ENCODE measurements at regions not wholly inside any gene's neighbourhood (a gene's known extent, or its start where the extent isn't known, plus 50 kb on each side); places are given as distances from the start of the nearest gene placed in this dataset.

DNA sequence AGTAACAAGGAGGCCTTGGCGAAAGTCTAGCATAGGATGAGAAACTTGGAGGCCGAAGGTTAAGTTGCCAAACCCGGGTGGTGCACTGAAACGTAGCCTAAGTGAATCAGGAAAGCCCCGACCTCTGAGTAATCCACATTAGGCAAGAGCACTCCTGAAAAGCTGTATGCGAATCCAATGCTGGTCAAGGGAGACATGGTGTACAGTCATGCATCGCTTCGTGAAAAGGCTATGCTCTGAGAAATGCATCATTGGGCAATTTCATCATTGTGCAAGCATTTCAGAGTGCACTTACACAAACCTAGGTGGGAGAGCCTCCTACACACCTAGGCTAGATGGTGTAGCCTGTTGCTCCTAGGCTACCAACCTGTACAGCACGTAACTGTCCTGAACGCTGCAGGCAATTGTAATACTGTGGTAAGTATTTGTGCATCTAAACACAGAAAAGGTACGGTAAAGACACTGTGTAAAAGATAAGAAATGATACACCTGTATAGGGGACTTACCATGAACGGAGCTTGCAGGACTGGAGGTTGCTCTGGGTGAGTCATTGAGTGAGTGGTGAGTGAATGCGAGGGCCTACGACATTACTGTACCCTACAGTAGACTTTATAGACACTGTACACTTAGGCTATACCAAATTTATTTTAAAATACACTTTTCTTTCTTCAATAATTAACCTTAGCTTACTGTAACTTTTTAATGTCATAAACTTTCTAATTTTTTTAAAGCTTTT lies 222.5 kb downstream of the SHQ1 start:
- H3K27ac ChIP-seq (ENCODE audit: low read depth, low read length): no peak overlapping the region
- no peaks in the 10 kb centered on the region for H3K36me3 ChIP-seq (ENCODE audit: control insufficient read depth, insufficient read depth, low read length)
- no peak overlapping the region for H3K9ac ChIP-seq (ENCODE audit: low read length)
- no peak overlapping the region for H2BK120ac ChIP-seq (ENCODE audit: low read depth, low read length)
- H4K8ac ChIP-seq (ENCODE audit: low read depth, low read length): no peak overlapping the region
- no peak overlapping the region for H3K4me2 ChIP-seq (ENCODE audit: low read length)
- no peak for DNase-seq
- H3K79me1 ChIP-seq (ENCODE audit: low read length): no peaks in the 10 kb centered on the region
- no peaks in the 10 kb centered on the region for H3K27me3 ChIP-seq (ENCODE audit: insufficient read depth, low read length, poor library complexity)
- H2BK15ac ChIP-seq (replicated peaks; ENCODE audit: low read depth): no peak overlapping the region
- H3K18ac ChIP-seq (ENCODE audit: low read length): no peak overlapping the region
- no peak overlapping the region for H2BK5ac ChIP-seq (ENCODE audit: low read length)
- no peaks in the 10 kb centered on the region for H3K79me2 ChIP-seq (ENCODE audit: control insufficient read depth, insufficient read depth, low read length)
- no peak overlapping the region for H3K23ac ChIP-seq (ENCODE audit: low read length)
- H3K4me3 ChIP-seq (ENCODE audit: low read length): no peak overlapping the region
- H3K4ac ChIP-seq (ENCODE audit: low read depth, low read length): no peak overlapping the region
- no peak overlapping the region for H4K5ac ChIP-seq (ENCODE audit: low read length)
- peaks cover 6% of the 10 kb centered on the region for H3K4me1 ChIP-seq (ENCODE audit: control insufficient read depth, low read depth, low read length)
- no CpG with 5 or more reads among the region's 14 CpGs for WGBS (ENCODE audit: extremely low coverage, insufficient coverage, low lambda C conversion rate)
- no peak overlapping the region for H3K56ac ChIP-seq (ENCODE audit: low read length)
- H2AK5ac ChIP-seq (ENCODE audit: low read length): no peak overlapping the region

DNA sequence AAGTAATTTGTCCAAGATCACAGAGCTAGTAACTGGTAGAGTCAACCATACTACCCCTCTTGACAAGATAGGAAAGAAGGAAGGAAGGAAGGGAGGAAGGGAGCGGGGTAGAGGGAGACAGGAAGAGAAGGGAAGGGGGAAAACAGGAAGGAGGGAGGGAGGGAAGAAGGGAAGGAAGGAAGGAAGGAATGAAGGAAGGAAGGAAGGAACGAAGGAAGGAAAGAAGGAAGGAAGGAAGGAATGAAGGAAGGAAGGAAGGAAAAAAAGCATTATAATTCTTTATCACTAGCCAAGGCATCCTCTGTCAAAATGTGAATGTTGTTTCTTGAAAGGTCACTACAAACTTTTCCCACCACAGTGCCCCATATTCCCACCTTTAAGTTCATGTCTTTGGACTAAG lies 223.6 kb downstream of the SHQ1 start:
- Histone ChIP-seq H3K4ac (ENCODE audit: low read depth, low read length) (no peak overlapping the region), H3K56ac (ENCODE audit: low read length) (peak overlapping the region; percentile 62), H2BK15ac (replicated peaks; ENCODE audit: low read depth) (no peak overlapping the region), H3K4me1 (ENCODE audit: control insufficient read depth, low read depth, low read length) (peaks cover 6% of the 10 kb centered on the region), H3K18ac (ENCODE audit: low read length) (no peak overlapping the region), H2AK5ac (ENCODE audit: low read length) (no peak overlapping the region), H4K5ac (ENCODE audit: low read length) (no peak overlapping the region), H3K4me2 (ENCODE audit: low read length) (no peak overlapping the region), H3K79me2 (ENCODE audit: control insufficient read depth, insufficient read depth, low read length) (no peaks in the 10 kb centered on the region), H3K27me3 (ENCODE audit: insufficient read depth, low read length, poor library complexity) (no peaks in the 10 kb centered on the region), H3K9ac (ENCODE audit: low read length) (no peak overlapping the region), H3K23ac (ENCODE audit: low read length) (no peak overlapping the region), H3K79me1 (ENCODE audit: low read length) (no peaks in the 10 kb centered on the region), H3K27ac (ENCODE audit: low read depth, low read length) (no peak overlapping the region), H2BK5ac (ENCODE audit: low read length) (peak overlapping the region; percentile 74), H3K4me3 (ENCODE audit: low read length) (no peak overlapping the region), H3K36me3 (ENCODE audit: control insufficient read depth, insufficient read depth, low read length) (no peaks in the 10 kb centered on the region), H2BK120ac (ENCODE audit: low read depth, low read length) (no peak overlapping the region), H4K8ac (ENCODE audit: low read depth, low read length) (no peak overlapping the region)
- no peak for DNase-seq
- WGBS (ENCODE audit: extremely low coverage, insufficient coverage, low lambda C conversion rate): 92% methylated on average over 1 of the region's 2 CpGs

DNA sequence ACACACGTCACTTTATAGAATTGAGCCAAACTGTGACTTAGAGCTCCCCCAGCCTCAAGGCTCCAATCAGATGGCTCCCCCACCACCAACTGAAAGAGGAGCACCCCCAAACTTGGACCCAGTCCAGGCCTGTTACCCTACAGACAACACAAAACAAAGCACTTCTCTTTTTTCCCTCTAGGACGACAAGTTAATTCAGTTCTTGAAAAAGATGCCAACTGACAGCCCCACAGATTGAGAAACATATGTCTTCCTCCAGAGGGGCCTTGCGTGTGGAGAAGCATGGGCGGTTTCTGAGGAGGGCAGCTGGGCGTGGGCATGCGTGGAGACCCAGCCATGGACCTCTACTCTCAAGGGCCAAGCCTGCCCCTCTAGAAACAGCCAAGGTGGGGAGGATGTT lies 229.5 kb downstream of the SHQ1 start:
- no CpG with 5 or more reads among the region's 6 CpGs for WGBS (ENCODE audit: extremely low coverage, insufficient coverage, low lambda C conversion rate)
- Histone ChIP-seq H2BK15ac (replicated peaks; ENCODE audit: low read depth) (no peak overlapping the region), H3K18ac (ENCODE audit: low read length) (no peak overlapping the region)

DNA sequence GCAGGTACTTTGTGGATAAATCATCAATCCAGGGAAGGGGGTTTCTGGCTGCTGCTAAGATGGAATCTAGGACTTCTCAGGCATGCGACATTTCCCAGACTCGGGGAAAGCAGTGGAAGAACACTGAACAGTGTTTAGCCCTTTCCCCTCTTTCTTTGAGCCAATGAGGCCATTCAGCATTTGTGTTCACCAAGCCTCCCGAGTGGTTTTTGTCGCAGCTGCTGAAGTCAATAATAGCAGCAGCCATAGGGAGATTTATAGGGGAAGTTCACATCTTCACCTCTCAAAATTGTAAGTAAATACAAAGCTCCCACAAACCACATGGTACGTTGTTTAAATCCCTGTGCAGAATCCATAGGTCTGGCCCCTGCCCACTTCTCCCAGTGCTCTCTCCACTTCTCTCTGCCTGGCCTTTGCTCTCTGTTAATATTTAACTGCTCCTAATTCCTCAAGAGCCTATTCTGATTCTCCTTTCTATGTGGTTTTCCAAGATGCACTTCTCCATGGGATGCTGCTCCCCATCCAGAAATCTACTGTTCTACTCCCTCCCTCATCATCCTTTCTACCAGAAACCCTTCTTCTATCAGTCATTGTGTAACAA lies 230.7 kb downstream of the SHQ1 start:
- Histone ChIP-seq H2AK5ac (ENCODE audit: low read length) (no peak overlapping the region), H4K8ac (ENCODE audit: low read depth, low read length) (no peak overlapping the region), H3K79me2 (ENCODE audit: control insufficient read depth, insufficient read depth, low read length) (no peaks in the 10 kb centered on the region), H3K56ac (ENCODE audit: low read length) (no peak overlapping the region), H3K4me3 (ENCODE audit: low read length) (no peak overlapping the region), H3K27me3 (ENCODE audit: insufficient read depth, low read length, poor library complexity) (no peaks in the 10 kb centered on the region), H3K36me3 (ENCODE audit: control insufficient read depth, insufficient read depth, low read length) (no peaks in the 10 kb centered on the region), H3K4me1 (ENCODE audit: control insufficient read depth, low read depth, low read length) (peaks cover 5% of the 10 kb centered on the region), H2BK15ac (replicated peaks; ENCODE audit: low read depth) (no peak overlapping the region), H2BK5ac (ENCODE audit: low read length) (no peak overlapping the region), H3K79me1 (ENCODE audit: low read length) (no peaks in the 10 kb centered on the region), H3K4ac (ENCODE audit: low read depth, low read length) (no peak overlapping the region), H4K5ac (ENCODE audit: low read length) (no peak overlapping the region), H2BK120ac (ENCODE audit: low read depth, low read length) (no peak overlapping the region), H3K18ac (ENCODE audit: low read length) (no peak overlapping the region), H3K9ac (ENCODE audit: low read length) (no peak overlapping the region), H3K27ac (ENCODE audit: low read depth, low read length) (no peak overlapping the region), H3K23ac (ENCODE audit: low read length) (no peak overlapping the region), H3K4me2 (ENCODE audit: low read length) (no peak overlapping the region)
- no peak for DNase-seq
- no CpG with 5 or more reads among the region's 5 CpGs for WGBS (ENCODE audit: extremely low coverage, insufficient coverage, low lambda C conversion rate)

More for the DNA sequence above, 229.5 kb downstream of the SHQ1 start:
- Histone ChIP-seq H4K8ac (ENCODE audit: low read depth, low read length) (no peak overlapping the region), H3K4ac (ENCODE audit: low read depth, low read length) (no peak overlapping the region), H3K9ac (ENCODE audit: low read length) (no peak overlapping the region), H3K56ac (ENCODE audit: low read length) (no peak overlapping the region), H3K4me2 (ENCODE audit: low read length) (no peak overlapping the region), H3K4me1 (ENCODE audit: control insufficient read depth, low read depth, low read length) (peaks cover 5% of the 10 kb centered on the region), H3K4me3 (ENCODE audit: low read length) (no peak overlapping the region), H3K79me2 (ENCODE audit: control insufficient read depth, insufficient read depth, low read length) (no peaks in the 10 kb centered on the region), H3K27me3 (ENCODE audit: insufficient read depth, low read length, poor library complexity) (no peaks in the 10 kb centered on the region), H2BK5ac (ENCODE audit: low read length) (no peak overlapping the region), H3K27ac (ENCODE audit: low read depth, low read length) (no peak overlapping the region), H2BK120ac (ENCODE audit: low read depth, low read length) (no peak overlapping the region), H3K23ac (ENCODE audit: low read length) (no peak overlapping the region), H2AK5ac (ENCODE audit: low read length) (no peak overlapping the region), H3K36me3 (ENCODE audit: control insufficient read depth, insufficient read depth, low read length) (no peaks in the 10 kb centered on the region), H4K5ac (ENCODE audit: low read length) (no peak overlapping the region), H3K79me1 (ENCODE audit: low read length) (no peaks in the 10 kb centered on the region)
- DNase-seq: no peak

DNA sequence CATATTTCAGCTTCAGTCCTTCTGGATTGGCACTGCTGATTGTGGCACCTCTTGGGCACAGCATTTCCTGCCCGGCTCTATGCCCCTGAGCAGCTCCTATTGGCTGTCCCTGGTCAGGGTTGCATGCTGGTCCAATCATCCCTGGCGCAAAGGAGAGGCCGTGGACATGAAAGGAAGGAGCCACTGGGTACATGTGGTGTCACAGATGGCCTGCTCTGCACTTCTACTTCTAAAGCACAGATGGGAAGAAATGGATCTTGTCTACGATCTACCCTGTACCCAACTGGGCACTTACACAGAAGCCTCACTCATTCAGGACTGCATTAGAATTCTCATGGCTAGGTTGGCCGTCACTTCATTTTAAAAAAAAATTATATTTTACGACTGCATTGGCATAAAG lies 232.5 kb downstream of the SHQ1 start:
- WGBS (ENCODE audit: extremely low coverage, insufficient coverage, low lambda C conversion rate): no CpG with 5 or more reads among the region's 6 CpGs
- Histone ChIP-seq H2BK5ac (ENCODE audit: low read length) (no peak overlapping the region), H3K79me2 (ENCODE audit: control insufficient read depth, insufficient read depth, low read length) (no peaks in the 10 kb centered on the region), H3K23ac (ENCODE audit: low read length) (no peak overlapping the region), H3K4me2 (ENCODE audit: low read length) (no peak overlapping the region), H3K36me3 (ENCODE audit: control insufficient read depth, insufficient read depth, low read length) (no peaks in the 10 kb centered on the region), H4K8ac (ENCODE audit: low read depth, low read length) (no peak overlapping the region), H3K27me3 (ENCODE audit: insufficient read depth, low read length, poor library complexity) (no peaks in the 10 kb centered on the region), H3K4me1 (ENCODE audit: control insufficient read depth, low read depth, low read length) (peaks cover 5% of the 10 kb centered on the region), H3K18ac (ENCODE audit: low read length) (no peak overlapping the region), H3K79me1 (ENCODE audit: low read length) (no peaks in the 10 kb centered on the region), H2AK5ac (ENCODE audit: low read length) (no peak overlapping the region), H2BK15ac (replicated peaks; ENCODE audit: low read depth) (no peak overlapping the region), H4K5ac (ENCODE audit: low read length) (no peak overlapping the region), H3K56ac (ENCODE audit: low read length) (no peak overlapping the region), H3K4ac (ENCODE audit: low read depth, low read length) (no peak overlapping the region), H3K27ac (ENCODE audit: low read depth, low read length) (no peak overlapping the region), H3K9ac (ENCODE audit: low read length) (no peak overlapping the region), H2BK120ac (ENCODE audit: low read depth, low read length) (no peak overlapping the region), H3K4me3 (ENCODE audit: low read length) (no peak overlapping the region)
- no peak for DNase-seq

All from mesendoderm (in vitro differentiated cells).